DMS 273 treated with DMSO at 0.1 percent for 48 hours (cell line): ENCODE measurements at regions not wholly inside any gene's neighbourhood (a gene's known extent, or its start where the extent isn't known, plus 50 kb on each side); places are given as distances from the start of the nearest gene placed in this dataset.
"Not testable (repeated sequence)": the region's sequence is repeated elsewhere in the genome, so short reads cannot be mapped to it uniquely, and the experiment has no call there.

Experiments used
- DNase-seq: peaks from one replicate; lab custom pipeline; 2025; lab: John Stamatoyannopoulos, UW

DNA sequence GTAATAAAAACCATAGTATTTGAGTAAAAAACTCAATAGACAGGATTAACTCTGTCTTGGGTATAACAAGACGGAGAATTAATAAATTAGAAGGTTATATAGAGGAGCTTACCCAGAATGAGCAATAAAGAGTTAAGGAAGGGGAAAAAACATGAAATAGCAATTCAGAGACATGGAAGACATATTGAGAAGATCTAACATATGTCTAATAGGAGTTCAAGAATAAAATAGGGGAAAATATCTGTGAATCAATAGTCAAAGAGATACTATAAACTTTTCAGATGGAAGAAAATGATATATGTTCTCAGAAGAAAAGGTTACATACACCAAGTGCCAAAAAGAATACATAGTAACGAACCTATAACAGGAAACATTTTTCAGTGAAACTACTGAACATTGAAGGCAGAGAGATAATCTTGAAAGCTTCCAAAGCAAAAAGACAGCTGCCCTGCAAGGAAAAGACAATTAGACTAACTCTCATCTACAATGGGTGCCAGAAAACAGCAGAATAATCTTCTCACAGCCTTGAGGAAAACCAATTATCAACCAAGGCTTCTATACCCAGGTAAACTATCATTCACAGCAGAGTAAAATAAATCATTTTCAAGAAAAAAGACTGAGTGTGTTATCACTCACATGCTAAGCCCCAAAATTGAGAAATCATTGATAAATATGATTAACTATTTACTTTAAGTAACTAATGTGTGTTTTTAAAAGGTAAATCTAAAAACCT, 106.0 kb downstream of the ENC1 start:
- DNase-seq, result no peak

DNA sequence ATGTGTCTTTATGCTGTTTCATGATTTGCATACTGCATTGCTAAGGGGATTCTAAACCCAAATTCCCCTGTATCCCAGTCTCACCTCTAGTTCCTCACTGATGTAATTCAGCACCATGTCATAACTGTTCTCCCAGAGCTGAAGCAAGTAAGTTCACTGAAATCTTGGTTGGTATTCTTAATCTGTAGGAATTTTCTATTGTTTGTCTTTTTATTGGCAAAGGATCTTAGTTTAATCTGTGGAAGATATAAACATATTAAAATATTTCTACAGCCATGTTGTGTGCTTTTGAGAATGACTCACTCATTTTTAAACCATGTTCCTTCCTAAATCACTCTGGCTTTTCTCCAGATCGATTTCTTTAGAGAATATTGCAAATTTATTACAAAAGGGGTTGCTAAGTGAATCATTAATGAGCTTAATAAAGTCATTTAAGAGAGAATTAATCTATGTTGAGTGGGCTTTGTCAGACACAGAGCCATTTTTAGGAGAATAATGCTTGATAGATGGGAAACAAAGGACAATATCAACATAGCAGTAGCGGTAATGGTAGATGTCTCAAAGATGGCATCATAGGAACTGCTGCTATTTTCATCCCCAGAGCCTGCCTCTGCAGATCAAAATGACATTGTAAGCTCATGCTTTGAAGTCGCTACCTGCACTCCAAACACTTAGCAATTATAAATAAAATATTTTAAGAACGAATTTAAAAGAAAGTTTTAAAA, 110.0 kb downstream of the ENC1 start:
- DNase-seq, result no peak

DNA sequence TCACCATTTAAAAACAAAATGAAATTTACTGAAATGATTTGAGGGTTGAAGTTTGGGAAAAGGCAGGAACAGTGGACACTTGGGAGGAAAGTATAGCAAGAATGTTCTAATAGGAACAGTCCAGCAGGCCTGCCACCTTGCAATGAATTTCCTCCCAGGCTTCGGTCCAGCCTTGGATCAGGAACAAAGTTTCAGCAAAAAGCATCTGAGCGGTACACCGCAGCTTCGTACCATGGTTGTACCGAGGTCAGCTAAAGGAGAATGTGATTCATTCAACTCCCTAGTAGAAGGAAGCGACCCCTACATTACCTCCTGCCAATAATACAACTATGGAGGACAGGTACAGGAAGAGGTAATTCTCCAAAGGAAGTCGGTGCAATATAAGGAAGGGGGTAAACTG, 111.4 kb downstream of the ENC1 start:
- no peak for DNase-seq

DNA sequence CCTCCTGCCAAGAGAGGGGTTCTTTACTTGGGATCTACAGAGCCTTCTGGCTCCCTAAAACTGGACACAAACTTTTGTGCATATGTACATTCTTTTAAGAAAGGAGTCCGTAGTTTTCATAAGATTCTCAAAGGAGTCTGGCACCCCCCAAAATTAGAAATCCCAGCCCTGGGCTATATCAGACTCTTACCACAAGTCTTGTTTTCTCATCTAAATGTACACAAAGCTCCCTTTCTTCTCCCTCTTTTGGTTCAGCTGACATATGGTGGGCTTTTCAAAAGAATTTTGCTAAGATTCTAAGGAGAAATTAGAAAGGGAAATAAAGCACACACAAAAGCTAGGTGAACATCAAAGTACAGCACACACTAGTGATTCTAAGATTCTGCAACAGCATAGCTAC, 114.4 kb downstream of the ENC1 start:
- no peak for DNase-seq

DNA sequence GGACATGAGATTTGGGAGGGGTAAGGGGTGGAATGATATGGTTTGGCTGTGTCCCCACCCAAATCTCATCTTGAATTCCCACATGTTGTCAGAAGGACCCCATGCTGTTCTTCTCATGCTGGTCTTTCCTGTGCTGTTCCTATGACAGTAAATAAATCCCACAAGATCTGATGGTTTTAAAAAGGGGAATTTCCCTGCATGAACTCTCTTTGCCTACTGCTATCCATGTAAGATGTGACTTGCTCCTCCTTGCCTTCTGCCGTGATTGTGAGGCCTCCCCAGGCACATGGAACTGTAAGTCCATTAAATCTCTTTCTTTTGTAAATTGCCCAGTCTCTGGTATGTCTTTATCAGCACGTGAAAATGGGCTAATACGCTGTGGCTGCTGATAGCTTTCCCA, 115.8 kb downstream of the ENC1 start:
- DNase-seq, result not testable (repeated sequence)

DNA sequence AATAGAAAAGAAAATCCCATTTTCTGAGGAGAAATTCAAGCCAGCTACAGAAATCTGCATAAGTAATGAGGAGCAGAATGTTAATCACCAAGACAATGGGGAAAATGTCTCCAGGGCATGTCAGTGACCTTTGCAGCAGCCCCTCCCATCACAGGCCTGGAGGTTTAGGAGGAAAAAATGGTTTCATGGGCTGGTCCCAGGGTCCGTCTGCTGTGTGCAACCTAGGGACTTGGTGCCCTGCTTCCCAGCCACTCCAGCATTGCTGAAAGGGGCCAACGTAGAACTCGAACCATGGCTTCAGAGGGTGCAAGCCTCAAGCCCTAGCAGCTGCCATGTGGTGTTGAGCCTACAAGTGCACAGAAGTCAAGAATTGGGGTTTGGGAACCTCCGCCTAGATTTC, 116.8 kb downstream of the ENC1 start:
- DNase-seq, result not testable (repeated sequence)

DNA sequence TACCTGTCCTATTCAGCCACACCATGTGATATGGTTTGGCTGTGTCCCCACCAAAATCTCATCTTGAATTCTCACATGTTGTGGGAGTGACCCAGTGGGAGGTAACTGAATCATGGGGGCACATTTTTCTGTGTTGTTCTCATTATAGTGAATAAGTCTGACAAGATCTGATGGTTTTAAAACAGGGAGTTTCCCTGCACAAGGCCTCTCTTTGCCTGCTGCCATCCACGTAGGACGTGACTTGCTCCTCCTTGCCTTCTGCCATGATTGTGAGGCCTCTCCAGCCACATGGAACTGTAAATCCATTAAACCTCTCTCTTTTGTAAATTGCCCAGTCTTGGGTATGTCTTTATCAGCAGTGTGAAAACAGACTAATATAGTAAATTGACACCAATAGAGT, 117.7 kb downstream of the ENC1 start:
- DNase-seq, result not testable (repeated sequence)

DNA sequence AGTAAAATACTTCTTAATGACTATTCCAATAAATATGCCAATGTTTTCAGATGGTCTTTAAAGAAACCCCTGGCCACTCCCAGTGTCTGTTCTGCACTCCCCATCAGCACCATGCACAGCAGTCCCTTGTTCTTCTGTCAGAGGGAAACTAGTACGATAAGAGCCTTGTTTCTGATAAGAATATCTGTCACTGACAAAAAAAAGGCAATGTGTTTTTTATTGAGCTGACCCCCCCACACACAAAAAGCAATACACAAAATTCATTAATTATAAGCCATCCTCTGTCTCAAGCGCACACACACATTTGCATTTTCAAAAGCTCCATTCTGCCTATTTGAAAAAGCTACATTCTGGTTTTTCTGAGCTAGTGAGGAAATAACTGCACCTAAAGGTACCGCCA, 119.1 kb downstream of the ENC1 start:
- no peak for DNase-seq

DNA sequence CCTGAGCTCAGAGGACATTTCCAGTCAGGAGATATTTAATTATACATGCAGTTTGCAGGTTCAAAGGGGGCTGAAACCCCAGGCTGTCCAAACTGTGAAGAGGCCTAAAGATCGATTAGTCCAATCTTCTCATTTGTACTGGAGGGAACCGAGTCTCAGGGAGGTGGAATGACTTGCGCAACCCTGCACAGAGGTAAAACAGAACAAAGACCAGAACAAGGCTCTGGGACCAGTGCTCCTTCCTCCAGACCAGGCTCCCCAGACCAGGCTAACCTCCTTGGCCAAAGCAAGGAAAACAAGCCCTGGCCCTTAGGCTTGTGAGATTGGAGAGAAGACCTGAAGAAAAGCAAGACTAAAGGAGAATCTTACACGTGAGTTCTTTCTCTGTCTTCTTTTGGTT, 120.8 kb downstream of the ENC1 start:
- DNase-seq, result no peak

DNA sequence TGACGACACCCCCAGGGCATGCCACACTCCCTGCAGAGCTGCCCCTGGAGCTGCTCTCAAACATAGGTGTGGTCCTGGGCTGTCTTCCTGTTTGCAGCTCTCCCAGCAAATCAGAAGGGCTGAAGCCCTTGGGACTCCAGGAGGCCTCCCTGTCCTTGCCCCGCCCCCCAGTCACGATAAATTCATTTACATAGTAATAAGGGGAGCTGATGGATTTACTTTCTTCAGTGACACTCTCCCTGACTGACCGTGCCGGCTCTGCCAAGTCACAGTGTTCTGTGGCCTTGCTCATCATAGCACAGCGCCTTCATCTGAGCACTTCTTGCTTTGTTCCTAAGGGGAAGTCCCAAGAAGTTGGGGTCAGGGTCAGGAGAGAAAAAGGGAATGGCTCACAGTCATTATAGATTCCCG, 121.4 kb downstream of the ENC1 start:
- no peak for DNase-seq

DNA sequence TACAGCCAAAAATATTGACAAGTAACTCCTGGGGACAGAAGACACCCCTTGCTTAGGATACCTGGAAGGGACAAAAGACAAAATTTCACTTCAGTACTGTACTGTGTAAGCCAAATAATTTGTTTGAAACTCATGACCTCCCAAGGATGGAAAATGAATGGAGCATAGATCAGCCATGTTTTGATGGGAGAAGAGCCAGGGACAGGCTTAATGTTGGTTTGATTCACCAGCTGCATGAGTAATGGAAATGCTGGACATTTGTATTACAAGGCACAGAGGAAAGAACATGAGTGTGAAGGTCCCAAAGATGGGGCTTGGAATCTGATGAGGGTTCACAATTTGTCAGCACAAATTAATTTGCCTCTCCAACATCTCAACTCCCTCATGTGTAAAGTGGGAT, 122.8 kb downstream of the ENC1 start:
- no peak for DNase-seq

DNA sequence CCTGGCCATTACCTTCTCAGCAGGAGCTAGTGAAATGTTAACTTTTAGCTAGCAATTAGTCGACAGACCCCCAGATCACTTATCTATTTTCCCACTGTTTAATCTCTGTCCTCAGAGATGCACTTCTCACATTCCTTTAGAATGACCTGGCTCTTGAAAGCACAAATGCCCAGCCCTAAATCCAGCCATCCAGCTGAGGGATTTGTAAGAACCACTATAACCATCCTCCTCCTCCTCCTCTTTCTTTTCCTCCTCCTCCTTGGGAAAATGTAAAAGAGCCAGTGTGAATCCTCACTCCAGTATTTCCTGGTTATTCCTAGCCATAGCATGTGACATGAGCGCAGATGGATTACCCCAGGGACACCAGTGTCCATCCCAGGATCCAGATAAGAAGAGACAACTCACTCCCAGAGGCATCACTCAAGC, 124.3 kb downstream of the ENC1 start:
- DNase-seq, result no peak

DNA sequence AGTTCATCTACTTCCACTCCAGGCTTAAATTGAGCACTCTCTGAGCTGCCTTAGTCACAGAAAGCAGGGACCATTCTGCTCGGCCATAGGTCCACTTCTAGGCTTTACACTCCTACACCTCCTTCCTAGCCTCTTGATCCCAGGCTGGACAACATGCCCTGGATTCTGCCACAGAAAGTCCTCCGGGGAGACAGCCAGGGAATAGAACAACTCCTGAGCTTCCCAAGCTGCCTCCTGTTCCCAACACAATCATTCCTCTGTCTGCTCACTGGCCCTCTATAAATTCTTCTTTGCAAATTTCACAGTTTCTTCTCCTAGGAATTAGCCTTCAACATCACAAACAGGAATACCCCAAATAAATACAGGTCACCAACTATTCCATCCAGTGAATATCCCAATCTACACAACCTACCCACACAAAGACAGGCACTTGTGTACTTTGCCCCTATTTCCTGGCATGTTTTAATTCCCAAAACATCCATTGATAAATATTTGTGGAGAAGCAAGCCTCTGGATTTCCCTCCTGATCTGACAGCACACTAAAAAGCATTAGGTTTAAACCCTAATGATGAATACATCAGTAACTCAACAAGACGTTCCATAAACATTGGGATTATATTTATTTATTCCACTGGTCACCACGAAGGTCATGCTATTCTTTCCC, 125.5 kb downstream of the ENC1 start:
- no peak for DNase-seq

DNA sequence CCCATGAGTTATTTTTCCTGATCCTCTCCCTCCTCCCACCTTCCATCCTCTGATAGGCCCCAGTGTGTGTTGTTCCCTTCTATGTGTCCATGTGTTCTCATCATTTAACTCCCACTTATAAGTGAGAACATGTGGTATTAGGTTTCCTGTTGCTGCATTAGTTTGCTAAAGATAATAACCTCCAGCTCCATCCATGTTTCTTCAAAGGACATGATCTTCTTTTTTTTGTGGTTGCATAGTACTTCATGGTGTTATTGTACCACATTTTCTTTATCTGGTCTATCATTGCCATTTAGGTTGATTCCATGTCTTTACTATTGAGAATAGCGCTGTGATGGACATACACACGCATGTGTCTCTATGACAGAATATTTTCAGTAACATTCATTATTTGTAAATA, 128.8 kb downstream of the ENC1 start:
- DNase-seq, result not testable (repeated sequence)

DNA sequence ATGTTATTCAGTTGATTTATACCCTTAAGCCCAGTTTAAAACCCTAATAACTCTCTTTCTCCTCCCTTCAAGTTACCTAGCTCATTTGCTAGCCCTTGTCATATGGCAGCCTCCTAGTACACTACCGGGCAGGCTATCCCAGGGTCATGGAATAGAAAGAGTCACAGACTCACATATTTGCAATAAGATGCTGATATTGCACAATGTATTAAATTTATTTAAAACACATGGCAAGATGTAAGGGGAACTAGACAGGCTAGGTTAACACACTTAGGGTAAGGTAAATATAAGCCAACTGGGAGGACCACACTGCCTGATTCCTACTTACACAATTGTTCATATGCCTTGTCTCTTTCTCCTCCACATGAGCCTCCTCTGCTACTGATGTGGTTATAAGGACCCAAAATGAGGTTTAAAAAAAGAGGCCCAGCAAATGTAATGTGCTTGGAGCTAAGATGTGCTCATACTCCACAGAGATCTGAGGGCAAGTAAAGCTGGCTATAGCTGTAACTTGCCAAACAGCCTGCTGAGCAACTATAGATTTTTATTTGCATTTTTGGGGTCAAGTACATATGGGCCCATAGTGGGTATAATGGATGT, 130.0 kb downstream of the ENC1 start:
- no peak for DNase-seq

DNA sequence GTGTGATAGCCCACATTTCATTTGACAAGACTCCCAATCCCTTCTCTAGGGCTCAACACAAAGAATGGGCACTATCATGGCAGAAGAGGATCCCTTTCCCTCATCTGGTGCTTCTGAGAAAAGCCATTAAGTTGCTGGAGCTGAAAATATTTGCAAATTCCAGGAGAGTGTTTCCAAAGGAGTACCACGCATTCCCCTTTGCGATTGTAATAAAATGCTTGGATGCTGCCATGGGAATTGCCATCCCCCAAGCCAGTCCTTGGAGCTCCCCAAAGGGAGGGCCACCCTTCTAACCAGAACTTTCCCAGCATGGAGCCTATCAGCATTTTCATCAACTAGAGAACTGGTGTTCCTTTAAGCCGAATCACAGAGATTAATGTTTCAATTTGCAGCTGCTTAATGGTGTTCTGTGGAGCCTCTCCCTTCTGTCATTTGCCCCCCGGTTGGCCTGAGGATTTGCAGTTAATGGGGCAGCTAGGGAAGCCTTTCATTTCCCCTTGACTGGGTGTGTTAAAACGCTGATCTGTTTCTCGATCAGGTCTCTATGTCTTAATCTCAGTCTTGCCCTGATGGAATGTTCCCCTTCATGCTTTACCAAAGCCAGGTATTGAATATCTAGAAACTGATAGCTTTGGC, 133.0 kb downstream of the ENC1 start:
- DNase-seq, result no peak

DNA sequence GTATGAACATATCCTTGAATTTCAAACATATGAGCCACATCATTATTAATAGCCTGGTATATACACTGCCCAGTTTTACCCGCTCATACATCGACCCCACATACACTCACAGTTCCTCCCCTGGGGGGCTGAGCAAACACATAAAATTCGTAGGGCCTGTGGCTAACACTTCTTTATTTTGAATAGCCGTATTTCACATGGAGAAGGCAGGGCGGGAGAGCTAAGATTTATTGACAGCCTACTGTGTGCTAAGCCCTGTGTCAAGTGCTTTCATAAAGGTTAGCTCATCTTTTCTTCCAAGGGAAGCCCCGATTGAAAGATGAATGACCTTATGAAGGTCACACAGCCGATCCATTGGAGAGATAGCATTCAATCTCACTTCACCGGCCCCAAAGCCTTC, 134.4 kb downstream of the ENC1 start:
- no peak for DNase-seq

DNA sequence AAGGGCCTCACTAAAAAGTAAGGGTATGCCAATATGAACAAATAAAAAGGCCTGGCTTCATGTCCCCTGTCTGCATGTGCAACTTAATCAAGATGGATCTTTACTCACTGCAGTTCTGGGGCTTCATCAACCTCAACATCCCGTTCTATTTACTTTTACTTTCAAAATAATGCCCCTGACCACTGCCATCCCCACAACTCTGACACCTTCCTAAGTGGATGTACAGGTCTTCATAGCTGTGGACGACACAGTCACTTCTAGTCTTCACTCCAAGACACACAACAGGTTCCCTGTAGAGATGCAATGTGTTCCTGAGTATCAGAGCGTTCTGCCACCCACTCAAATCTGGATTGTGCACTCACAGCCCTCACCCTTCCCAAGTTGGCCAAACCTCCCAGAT, 136.1 kb downstream of the ENC1 start:
- DNase-seq, result no peak

DNA sequence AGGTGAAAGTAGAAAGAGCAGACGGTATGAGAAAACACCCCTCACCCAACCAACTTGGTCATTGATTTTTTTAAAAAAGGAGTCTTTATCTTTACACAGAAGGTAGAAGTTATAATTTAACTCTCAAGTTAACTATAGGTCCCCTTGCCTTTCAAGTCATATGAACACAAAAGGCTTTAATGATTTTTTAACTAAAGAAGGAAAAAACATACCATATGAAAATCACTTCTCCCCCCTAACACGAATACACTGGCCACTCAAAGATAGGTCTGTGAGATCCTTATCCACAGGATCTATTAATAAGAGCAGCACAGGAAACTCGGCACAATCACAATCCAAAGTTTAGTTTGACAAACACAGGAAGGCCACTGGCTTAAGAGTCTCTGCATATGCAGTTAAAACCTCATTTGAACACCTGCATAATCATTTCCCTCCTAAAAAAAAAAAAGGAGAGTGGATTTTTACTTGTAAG, 138.0 kb downstream of the ENC1 start:
- no peak for DNase-seq

DNA sequence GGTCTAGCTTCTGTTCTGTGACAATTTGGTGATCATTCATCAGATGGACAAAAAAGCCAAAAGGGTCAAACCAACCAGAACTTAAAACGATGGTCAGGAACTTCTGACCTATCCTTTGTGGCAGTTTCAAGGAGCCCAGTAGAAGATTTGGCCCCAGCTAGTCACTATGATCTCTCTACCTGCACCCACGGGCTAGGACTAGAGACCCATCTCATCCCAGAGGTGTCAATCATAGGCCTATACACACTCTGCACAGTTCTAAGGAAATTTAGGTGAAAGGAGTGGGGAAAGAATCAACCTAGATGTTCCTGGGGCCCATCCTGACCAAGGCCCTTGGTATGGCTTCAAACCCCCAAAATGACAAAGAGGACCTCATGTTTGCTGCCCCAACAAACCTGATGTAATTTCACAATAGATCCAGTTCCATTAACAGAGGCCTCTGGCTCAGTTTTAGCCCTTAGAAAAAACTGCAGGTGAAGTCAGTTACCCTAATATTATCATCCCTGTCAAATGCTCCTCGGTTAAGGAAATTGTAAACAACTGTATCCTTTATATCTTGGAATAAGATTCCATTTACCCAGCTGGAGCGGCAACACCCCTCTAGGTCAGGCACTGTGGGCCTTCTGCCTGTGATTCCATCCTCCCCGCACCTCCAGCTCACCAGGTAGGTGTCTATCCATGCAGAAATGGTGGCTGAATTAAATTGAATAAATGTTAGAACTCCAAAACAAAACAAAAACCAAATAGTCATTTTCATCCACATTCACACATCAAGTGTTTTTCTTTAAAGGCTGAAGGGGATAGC, 138.7 kb downstream of the ENC1 start:
- DNase-seq, result no peak
